ENCODE measurements at regions not wholly inside any gene's neighbourhood (a gene's known extent, or its start where the extent isn't known, plus 50 kb on each side); places are given as distances from the start of the nearest gene placed in this dataset.

- no peaks in the 10 kb centered on the region for H3K9me3 ChIP-seq (ENCODE audit: control insufficient read depth in 4 of 4, insufficient read depth in 3 of 4, low read length in 3 of 4)
- no peaks in the 10 kb centered on the region for H3K36me3 ChIP-seq (ENCODE audit: control insufficient read depth in 4 of 4, insufficient read depth in 4 of 4, low read length in 4 of 4)
- H3K4me1 ChIP-seq (ENCODE audit: control insufficient read depth in 5 of 5, insufficient read depth in 5 of 5, low read length in 5 of 5): peaks cover 0 to 14% (median 0%) of the 10 kb centered on the region in 5 donors
- DNase-seq (no peak), ATAC-seq (ENCODE audit: insufficient read depth, low FRiP score) (no peak)
- TF ChIP-seq CTCF (IDR thresholded peaks at IDR 0.05; ENCODE audit: control extremely low read depth, extremely low read depth): no peak
- H3K27me3 ChIP-seq (ENCODE audit: control insufficient read depth in 3 of 3, insufficient read depth in 3 of 3, low read length in 2 of 3): no peaks in the 10 kb centered on the region
- 40 to 68% methylated on average over 8 of the region's 8 CpGs for WGBS, 2 donors
- no peak overlapping the region for H3K9ac ChIP-seq (ENCODE audit: insufficient read depth in 1 of 2, low read length in 2 of 2)
- no peak overlapping the region for H3K4me3 ChIP-seq
- H3K27ac ChIP-seq (ENCODE audit: low read depth in 1 of 2, low read length in 1 of 2): peak overlapping the region in 1 of 2 donors; percentile 48
Measured at GRCh38 chr6:6751619-6752023, 163.1 kb downstream of the LY86 start.

- no peaks in the 10 kb centered on the region for H3K9me3 ChIP-seq (ENCODE audit: control insufficient read depth in 4 of 4, insufficient read depth in 3 of 4, low read length in 3 of 4)
- no peak for TF ChIP-seq CTCF (IDR thresholded peaks at IDR 0.05; ENCODE audit: control extremely low read depth, extremely low read depth)
- no peak overlapping the region for H3K4me3 ChIP-seq
- 73 to 76% methylated on average over 4 of the region's 4 CpGs for WGBS, 2 donors
- H3K27ac ChIP-seq (ENCODE audit: low read depth in 1 of 2, low read length in 1 of 2): peak overlapping the region in 1 of 2 donors; percentile 5
- no peaks in the 10 kb centered on the region for H3K27me3 ChIP-seq (ENCODE audit: control insufficient read depth in 3 of 3, insufficient read depth in 3 of 3, low read length in 2 of 3)
- peak in 2 of 3 donors; percentile 45 to 53 for DNase-seq
- ATAC-seq (ENCODE audit: insufficient read depth, low FRiP score): no peak
- no peaks in the 10 kb centered on the region for H3K36me3 ChIP-seq (ENCODE audit: control insufficient read depth in 4 of 4, insufficient read depth in 4 of 4, low read length in 4 of 4)
- H3K9ac ChIP-seq (ENCODE audit: insufficient read depth in 1 of 2, low read length in 2 of 2): no peak overlapping the region
- peaks cover 0 to 14% (median 0%) of the 10 kb centered on the region in 5 donors for H3K4me1 ChIP-seq (ENCODE audit: control insufficient read depth in 5 of 5, insufficient read depth in 5 of 5, low read length in 5 of 5)
Measured at GRCh38 chr6:6752129-6752528, 163.6 kb downstream of the LY86 start.

- Histone ChIP-seq H3K4me3 (no peak overlapping the region), H3K9me3 (ENCODE audit: control insufficient read depth in 4 of 4, insufficient read depth in 3 of 4, low read length in 3 of 4) (no peaks in the 10 kb centered on the region), H3K9ac (ENCODE audit: insufficient read depth in 1 of 2, low read length in 2 of 2) (no peak overlapping the region), H3K27me3 (ENCODE audit: control insufficient read depth in 3 of 3, insufficient read depth in 3 of 3, low read length in 2 of 3) (no peaks in the 10 kb centered on the region), H3K36me3 (ENCODE audit: control insufficient read depth in 4 of 4, insufficient read depth in 4 of 4, low read length in 4 of 4) (no peaks in the 10 kb centered on the region), H3K4me1 (ENCODE audit: control insufficient read depth in 5 of 5, insufficient read depth in 5 of 5, low read length in 5 of 5) (peaks cover 0 to 14% (median 0%) of the 10 kb centered on the region in 5 donors), H3K27ac (ENCODE audit: low read depth in 1 of 2, low read length in 1 of 2) (no peak overlapping the region)
- no peak for ATAC-seq (ENCODE audit: insufficient read depth, low FRiP score)
- TF ChIP-seq CTCF (IDR thresholded peaks at IDR 0.05; ENCODE audit: control extremely low read depth, extremely low read depth): no peak
- no peak for DNase-seq
- 98 to 99% methylated on average over 8 of the region's 8 CpGs for WGBS, 2 donors
Measured at GRCh38 chr6:6753301-6753700, 164.8 kb downstream of the LY86 start.

- no peak overlapping the region for H3K4me3 ChIP-seq
- H3K27ac ChIP-seq (ENCODE audit: low read depth in 1 of 2, low read length in 1 of 2): no peak overlapping the region
- 33 to 47% methylated on average over 3 of the region's 3 CpGs for WGBS, 2 donors
- no peaks in the 10 kb centered on the region for H3K27me3 ChIP-seq (ENCODE audit: control insufficient read depth in 3 of 3, insufficient read depth in 3 of 3, low read length in 2 of 3)
- H3K36me3 ChIP-seq (ENCODE audit: control insufficient read depth in 4 of 4, insufficient read depth in 4 of 4, low read length in 4 of 4): no peaks in the 10 kb centered on the region
- H3K4me1 ChIP-seq (ENCODE audit: control insufficient read depth in 5 of 5, insufficient read depth in 5 of 5, low read length in 5 of 5): peaks cover 0 to 19% (median 0%) of the 10 kb centered on the region in 5 donors
- H3K9me3 ChIP-seq (ENCODE audit: control insufficient read depth in 4 of 4, insufficient read depth in 3 of 4, low read length in 3 of 4): no peaks in the 10 kb centered on the region
- no peak for DNase-seq
- TF ChIP-seq CTCF (IDR thresholded peaks at IDR 0.05; ENCODE audit: control extremely low read depth, extremely low read depth): no peak
- no peak overlapping the region for H3K9ac ChIP-seq (ENCODE audit: insufficient read depth in 1 of 2, low read length in 2 of 2)
- no peak for ATAC-seq (ENCODE audit: insufficient read depth, low FRiP score)
Measured at GRCh38 chr6:6756526-6756925, 168.0 kb downstream of the LY86 start.

Data from lung (tissue), 11 donors.